ENCODE measurements at regions not wholly inside any gene's neighbourhood (a gene's known extent, or its start where the extent isn't known, plus 50 kb on each side); places are given as distances from the start of the nearest gene placed in this dataset.

- Histone ChIP-seq H3K4me3 (no peak overlapping the region), H3K9me3 (no peaks in the 10 kb centered on the region), H3K36me3 (ENCODE audit: low read depth) (no peaks in the 10 kb centered on the region), H3K4me1 (ENCODE audit: low read depth) (no peaks in the 10 kb centered on the region)
- peak; percentile 34 for ATAC-seq
- no peak for TF ChIP-seq CTCF (IDR thresholded peaks at IDR 0.05)
- intact Hi-C loops (cut with DNase I, micrococcal nuclease), result no loop called here
- DNase-seq, result no peak
Measured at GRCh38 chr15:93861956-93862741, 369.2 kb upstream of the MCTP2 start.

- H3K4me1 ChIP-seq (ENCODE audit: low read depth), result no peaks in the 10 kb centered on the region
- no peaks in the 10 kb centered on the region for H3K9me3 ChIP-seq
- ATAC-seq (no peak), DNase-seq (no peak)
- H3K4me3 ChIP-seq, result no peak overlapping the region
- H3K36me3 ChIP-seq (ENCODE audit: low read depth), result no peaks in the 10 kb centered on the region
- intact Hi-C loops (cut with DNase I, micrococcal nuclease), result no loop called here
- TF ChIP-seq CTCF (IDR thresholded peaks at IDR 0.05), result no peak
Measured at GRCh38 chr15:93861413-93861812, 369.9 kb upstream of the MCTP2 start.

- Histone ChIP-seq H3K36me3 (ENCODE audit: low read depth) (no peaks in the 10 kb centered on the region), H3K4me3 (no peak overlapping the region), H3K4me1 (ENCODE audit: low read depth) (no peaks in the 10 kb centered on the region), H3K9me3 (no peaks in the 10 kb centered on the region)
- DNase-seq (no peak), ATAC-seq (no peak)
- TF ChIP-seq CTCF (IDR thresholded peaks at IDR 0.05), result no peak
- intact Hi-C loops (cut with DNase I, micrococcal nuclease), result no loop called here
Measured at GRCh38 chr15:93860701-93861100, 370.7 kb upstream of the MCTP2 start.

- Histone ChIP-seq H3K4me1 (ENCODE audit: low read depth) (no peaks in the 10 kb centered on the region), H3K9me3 (no peaks in the 10 kb centered on the region), H3K36me3 (ENCODE audit: low read depth) (no peaks in the 10 kb centered on the region), H3K4me3 (no peak overlapping the region)
- no peak for DNase-seq
- no peak for ATAC-seq
- intact Hi-C loops (cut with DNase I, micrococcal nuclease), result no loop called here
- TF ChIP-seq CTCF (IDR thresholded peaks at IDR 0.05), result no peak
Measured at GRCh38 chr15:93859176-93859575, 372.2 kb upstream of the MCTP2 start.

GRCh38 chr15:93855181-93855826 is 376.1 kb upstream of the MCTP2 start:
- DNase-seq, result no peak
- Histone ChIP-seq H3K4me3 (no peak overlapping the region), H3K4me1 (ENCODE audit: low read depth) (no peaks in the 10 kb centered on the region), H3K36me3 (ENCODE audit: low read depth) (no peaks in the 10 kb centered on the region), H3K9me3 (no peaks in the 10 kb centered on the region)
- intact Hi-C loops (cut with DNase I, micrococcal nuclease), result no loop called here
- TF ChIP-seq CTCF (IDR thresholded peaks at IDR 0.05), result no peak
- no peak for ATAC-seq

All from mucosa of descending colon (tissue), 3 donors.